GM06990 (cell line): ENCODE measurements at regions not wholly inside any gene's neighbourhood (a gene's known extent, or its start where the extent isn't known, plus 50 kb on each side); places are given as distances from the start of the nearest gene placed in this dataset.

Experiments used
- DNase-seq: peaks from one replicate; pipeline ENCODE4 v3.0.0-alpha.2; 2011; ENCODE audit not compliant: insufficient read length; ENCODE audit errors: extremely low read depth
- H3K27me3 ChIP-seq: replicated peaks from 2 replicates; pipeline ENCODE4 v1.6.0; 2011; ENCODE audit warnings: low read length; ENCODE audit not compliant: control insufficient read depth, insufficient read depth
- H3K36me3 ChIP-seq: 2 replicates; pipeline ENCODE4 v1.5.1; 2011; ENCODE audit warnings: low read length; ENCODE audit not compliant: control insufficient read depth, insufficient read depth
- H3K4me3 ChIP-seq: replicated peaks from 2 replicates; pipeline ENCODE4 v1.5.1; 2011; ENCODE audit warnings: low read depth, mild to moderate bottlenecking, control low read depth, low read length
- CTCF ChIP-seq: IDR thresholded peaks from 2 replicates; pipeline ENCODE4 v1.5.1; 2011; ENCODE audit warnings: low read length, control low read depth, mild to moderate bottlenecking, inconsistent platforms; ENCODE audit not compliant: insufficient read depth, poor library complexity, severe bottlenecking

- no peak overlapping the region for H3K4me3 ChIP-seq
- H3K36me3 ChIP-seq = no peaks in the 10 kb centered on the region
- DNase-seq = no peak
- no peaks in the 10 kb centered on the region for H3K27me3 ChIP-seq
- no peak for TF ChIP-seq CTCF
These were observed 173.7 kb downstream of the PWWP3B start for GRCh38 chrX:106341823-106342222.

GRCh38 chrX:106356580-106356979 lies 188.5 kb downstream of the PWWP3B start:
- TF ChIP-seq CTCF = no peak
- no peaks in the 10 kb centered on the region for H3K36me3 ChIP-seq
- H3K27me3 ChIP-seq = no peaks in the 10 kb centered on the region
- no peak for DNase-seq
- H3K4me3 ChIP-seq = no peak overlapping the region

GRCh38 chrX:106363214-106363613 lies 195.1 kb downstream of the PWWP3B start:
- TF ChIP-seq CTCF = no peak
- Histone ChIP-seq H3K4me3 (no peak overlapping the region), H3K27me3 (no peaks in the 10 kb centered on the region), H3K36me3 (no peaks in the 10 kb centered on the region)
- no peak for DNase-seq

DNA sequence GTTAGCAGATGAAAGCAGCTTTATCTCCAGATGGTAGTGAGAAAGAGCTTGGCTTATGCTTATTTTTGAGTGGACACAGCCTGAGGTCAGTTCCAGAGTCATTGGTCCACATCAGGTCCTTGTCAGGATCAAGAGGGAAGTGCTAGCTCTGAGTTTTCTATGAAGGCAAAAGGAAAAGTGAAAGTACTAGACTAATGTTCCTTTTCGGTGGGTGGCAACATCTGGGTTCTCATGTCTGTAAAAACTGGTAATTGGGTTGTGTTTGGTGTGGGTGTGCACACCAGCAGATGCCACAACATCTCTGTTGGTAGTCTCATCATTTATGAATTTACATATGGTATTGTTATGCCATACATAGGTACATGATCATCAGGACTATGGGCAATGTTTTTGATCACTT lies 210.5 kb downstream of the PWWP3B start:
- no peak for DNase-seq
- TF ChIP-seq CTCF = no peak
- no peaks in the 10 kb centered on the region for H3K36me3 ChIP-seq
- no peaks in the 10 kb centered on the region for H3K27me3 ChIP-seq
- H3K4me3 ChIP-seq = no peak overlapping the region

DNA sequence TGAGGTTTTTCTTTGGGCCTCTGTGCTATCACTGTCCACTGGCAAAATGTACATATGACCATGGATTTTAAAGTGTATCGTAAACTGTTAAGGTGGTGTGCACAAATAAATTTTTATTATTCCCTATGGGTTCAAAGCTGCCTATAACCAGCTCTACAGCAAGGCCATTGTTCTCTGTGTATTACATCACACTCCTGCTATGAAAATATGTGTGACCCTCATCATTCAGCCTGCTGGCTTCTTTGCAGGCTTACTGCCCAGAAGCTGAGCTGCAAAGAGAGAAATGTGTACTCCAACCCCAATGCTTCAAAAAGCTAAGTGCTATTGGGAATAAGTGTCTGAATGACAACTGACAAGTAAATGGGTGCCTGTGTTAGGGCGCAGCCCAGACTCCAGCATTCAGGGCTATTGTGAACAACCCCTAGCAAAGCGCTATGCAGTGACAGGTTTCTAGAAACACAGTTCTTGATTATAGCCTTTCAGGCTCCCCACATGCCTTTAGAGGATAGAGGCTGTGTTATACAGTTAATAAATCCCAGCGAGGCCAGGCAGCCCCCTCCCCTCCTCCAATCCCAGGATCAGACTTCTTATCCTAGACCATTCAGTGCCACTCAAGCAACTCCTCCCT lies 220.4 kb upstream of the RADX start:
- no peak for DNase-seq
- H3K4me3 ChIP-seq = no peak overlapping the region
- no peak for TF ChIP-seq CTCF
- H3K36me3 ChIP-seq = no peaks in the 10 kb centered on the region
- no peaks in the 10 kb centered on the region for H3K27me3 ChIP-seq

DNA sequence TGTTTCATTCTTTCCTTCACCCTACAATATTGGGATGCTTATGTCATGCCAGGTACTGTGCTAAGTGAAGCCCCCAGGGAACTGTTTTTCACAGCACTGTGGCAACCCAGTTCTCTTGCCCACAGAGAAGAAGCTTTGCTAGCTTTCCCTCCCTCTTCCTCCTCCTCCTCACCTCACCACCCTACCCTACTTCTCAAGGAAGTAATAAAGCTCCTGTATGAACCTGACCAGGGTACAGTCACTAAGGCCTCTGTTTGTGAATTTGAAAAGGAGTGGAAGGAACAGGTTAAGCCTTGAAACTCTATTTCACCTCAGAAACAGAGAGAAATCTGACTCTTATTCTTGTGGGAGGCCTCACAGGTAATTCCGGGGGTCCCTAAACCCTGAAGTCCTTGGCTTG lies 219.4 kb upstream of the RADX start:
- no peak for DNase-seq
- H3K4me3 ChIP-seq = no peak overlapping the region
- no peak for TF ChIP-seq CTCF
- H3K27me3 ChIP-seq = no peaks in the 10 kb centered on the region
- no peaks in the 10 kb centered on the region for H3K36me3 ChIP-seq
